HL-60 (cell line): ENCODE measurements at regions not wholly inside any gene's neighbourhood (a gene's known extent, or its start where the extent isn't known, plus 50 kb on each side); places are given as distances from the start of the nearest gene placed in this dataset.

Experiments
- SPI1 ChIP-seq: IDR thresholded peaks from 2 replicates; pipeline ENCODE4 v1.6.1; 2012; ENCODE audit warnings: low read depth, mild to moderate bottlenecking, borderline replicate concordance
- TF ChIP-seq, protein P1 (sequence below): IDR thresholded peaks from one replicate; pipeline ENCODE4 v1.5.1; 2011; ENCODE audit warnings: low read length, control low read depth, inconsistent platforms; ENCODE audit not compliant: insufficient read depth

DNA sequence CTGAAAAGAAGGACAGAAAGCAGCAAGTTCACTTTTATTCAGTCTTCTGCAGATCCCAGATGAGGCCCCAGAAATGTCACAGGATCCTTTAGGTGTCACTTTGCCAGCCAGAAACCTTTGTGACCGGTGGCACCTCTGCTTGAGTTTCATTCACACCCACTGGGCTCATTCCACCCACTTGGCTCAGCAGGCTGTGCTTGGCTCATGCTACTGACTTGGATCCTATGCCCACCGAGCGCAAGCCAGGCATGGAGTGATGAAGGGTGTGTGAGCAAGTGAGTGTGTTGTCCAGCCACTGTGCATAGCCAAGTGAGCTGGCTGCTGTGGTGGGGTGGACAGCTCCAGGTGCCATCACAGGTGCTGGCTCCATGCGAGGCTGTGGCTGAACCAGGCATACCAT, 357.0 kb upstream of the GULP1 start:
- no peak for TF ChIP-seq SPI1
- TF ChIP-seq, protein P1, sequence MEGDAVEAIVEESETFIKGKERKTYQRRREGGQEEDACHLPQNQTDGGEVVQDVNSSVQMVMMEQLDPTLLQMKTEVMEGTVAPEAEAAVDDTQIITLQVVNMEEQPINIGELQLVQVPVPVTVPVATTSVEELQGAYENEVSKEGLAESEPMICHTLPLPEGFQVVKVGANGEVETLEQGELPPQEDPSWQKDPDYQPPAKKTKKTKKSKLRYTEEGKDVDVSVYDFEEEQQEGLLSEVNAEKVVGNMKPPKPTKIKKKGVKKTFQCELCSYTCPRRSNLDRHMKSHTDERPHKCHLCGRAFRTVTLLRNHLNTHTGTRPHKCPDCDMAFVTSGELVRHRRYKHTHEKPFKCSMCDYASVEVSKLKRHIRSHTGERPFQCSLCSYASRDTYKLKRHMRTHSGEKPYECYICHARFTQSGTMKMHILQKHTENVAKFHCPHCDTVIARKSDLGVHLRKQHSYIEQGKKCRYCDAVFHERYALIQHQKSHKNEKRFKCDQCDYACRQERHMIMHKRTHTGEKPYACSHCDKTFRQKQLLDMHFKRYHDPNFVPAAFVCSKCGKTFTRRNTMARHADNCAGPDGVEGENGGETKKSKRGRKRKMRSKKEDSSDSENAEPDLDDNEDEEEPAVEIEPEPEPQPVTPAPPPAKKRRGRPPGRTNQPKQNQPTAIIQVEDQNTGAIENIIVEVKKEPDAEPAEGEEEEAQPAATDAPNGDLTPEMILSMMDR: no peak
